ENCODE measurements at regions not wholly inside any gene's neighbourhood (a gene's known extent, or its start where the extent isn't known, plus 50 kb on each side); places are given as distances from the start of the nearest gene placed in this dataset.

- DNase-seq, result no peak
These were observed 572.5 kb downstream of the LIG4 start for GRCh38 chr13:107642831-107643230.

DNA sequence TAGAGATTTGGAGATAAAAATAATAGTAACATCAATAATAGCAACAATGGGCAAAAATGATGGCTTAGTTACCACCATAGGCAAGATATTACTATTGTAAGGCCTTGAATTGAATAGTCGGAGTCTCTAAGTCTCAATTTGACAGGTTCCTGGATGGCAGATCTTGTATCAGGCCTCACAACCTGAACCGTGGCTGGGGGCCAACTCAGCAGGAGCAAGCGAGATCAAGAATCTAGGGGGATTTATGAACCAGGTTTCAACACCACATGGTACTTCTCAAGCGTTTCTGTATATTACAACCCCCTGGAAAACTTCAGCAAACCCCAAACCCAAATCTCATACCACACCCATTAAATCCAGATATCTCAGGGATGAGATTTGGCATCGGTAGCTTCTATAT is 573.8 kb downstream of the LIG4 start:
- DNase-seq, result no peak

- no peak for DNase-seq
These were observed 589.7 kb downstream of the LIG4 start for GRCh38 chr13:107625648-107626047.

GRCh38 chr13:107617527-107617926 is 597.8 kb downstream of the LIG4 start:
- DNase-seq, result no peak

GRCh38 chr13:107612376-107612775 is 603.0 kb downstream of the LIG4 start:
- DNase-seq, result no peak

DNA sequence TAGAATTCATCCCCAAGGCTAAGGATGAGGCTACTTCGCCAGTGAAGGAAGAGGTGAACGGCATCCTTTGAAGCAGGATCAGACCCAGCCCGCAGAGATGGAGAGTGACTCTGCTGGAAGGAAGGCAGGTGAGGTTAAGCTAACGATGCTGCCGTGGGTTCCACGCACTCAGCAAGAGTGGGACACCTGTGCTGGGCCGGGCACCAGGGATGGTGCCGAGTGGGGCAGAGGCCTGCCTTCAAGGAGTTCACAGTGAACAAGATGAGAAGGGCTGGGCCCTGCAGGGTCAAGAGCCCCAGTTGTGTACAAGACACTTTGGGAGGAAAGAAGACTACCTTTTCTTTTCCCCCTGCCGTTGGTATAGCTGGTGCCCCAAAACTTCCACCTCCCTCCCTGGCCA is 606.6 kb downstream of the LIG4 start:
- DNase-seq, result no peak

DNA sequence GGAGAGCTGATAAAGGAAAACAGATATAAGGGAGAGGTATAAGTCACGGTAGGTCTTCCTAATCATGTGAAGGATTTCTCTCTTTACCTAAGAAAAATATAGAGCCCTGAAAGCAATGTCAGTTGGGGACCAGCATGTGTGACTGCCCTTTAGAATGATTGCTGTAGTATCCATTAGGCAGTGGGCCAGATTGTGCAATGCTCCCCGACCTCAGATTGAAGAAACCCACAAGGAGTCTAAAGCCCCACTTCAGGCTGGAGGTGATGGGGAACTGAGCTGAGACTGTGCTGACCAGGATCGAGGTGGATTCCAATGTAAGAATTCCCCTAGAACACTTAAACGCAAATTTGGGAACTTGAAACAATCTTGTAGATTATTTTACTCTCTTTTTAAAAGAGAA is 614.4 kb downstream of the LIG4 start:
- DNase-seq, result no peak

DNA sequence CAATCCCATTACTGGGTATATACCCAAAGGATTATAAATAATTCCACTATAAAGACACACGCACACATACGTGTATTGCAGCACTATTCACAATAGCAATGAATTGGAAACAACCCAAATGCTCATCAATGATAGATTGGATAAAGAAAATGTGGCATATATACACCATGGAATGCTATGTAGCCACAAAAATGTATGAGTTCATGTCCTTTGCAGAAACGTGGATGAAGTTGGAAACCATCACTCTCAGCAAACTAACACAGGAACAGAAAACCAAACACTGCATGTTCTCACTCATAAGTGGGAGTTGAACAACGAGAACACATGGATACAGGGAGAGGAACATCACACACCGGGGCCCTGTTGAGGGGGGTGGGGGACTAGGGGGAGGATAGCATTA is 619.0 kb downstream of the LIG4 start:
- DNase-seq, result peak; percentile 28

DNA sequence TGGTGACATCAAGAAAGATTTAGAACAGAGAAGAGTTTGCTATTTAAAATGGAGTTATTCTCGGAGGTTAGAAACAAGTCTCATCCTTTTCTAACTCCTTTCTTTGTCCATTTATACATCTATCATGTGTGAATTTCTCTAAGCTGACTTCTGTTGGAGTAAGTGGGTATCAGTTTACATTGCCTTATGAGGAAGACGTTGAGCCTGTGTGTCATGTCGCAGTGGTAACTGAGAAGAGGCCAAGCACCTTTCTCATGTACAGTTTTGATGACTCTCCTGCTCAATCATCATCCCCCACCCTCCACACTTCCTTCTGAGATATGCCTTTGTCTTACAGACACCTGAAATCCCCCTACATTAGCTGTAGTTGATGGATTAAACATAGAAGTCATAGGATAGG is 624.8 kb downstream of the LIG4 start:
- peak; percentile 85 for DNase-seq

DNA sequence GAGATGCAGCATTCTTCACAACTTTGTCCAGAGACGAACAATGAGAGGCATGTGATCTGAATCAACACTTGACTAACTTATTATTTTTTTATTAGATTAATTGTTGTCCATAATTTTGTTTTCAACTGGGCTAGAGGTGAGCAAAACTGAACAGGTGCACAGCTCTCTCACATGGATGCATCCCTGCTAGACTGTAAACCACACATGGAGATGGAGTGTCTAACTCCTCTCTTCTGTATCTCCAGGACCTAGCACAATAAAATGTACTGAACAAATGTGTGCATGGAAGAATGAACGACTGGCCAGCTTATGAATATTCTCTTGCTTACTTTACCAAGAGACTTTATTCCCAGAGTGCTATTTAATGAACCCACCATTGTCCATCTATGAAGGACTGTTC is 627.7 kb downstream of the LIG4 start:
- no peak for DNase-seq

DNA sequence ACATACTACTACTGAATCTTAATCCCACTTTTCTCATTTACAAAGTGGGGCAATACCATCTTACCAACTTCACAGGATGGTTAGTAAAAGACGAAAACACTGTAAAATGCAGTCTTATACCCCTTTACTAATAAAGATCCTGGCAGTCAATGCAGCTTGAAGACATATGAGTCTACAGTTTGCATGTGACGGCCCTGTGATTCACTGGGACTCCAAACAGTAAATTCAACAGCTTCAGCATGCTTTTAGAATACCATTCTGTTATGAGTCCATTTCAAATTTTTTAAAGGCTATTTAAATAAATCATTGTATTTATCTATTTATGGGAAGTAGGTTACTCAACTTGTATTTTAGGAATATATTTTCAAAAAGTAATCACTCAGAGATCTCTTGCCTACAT is 629.1 kb downstream of the LIG4 start:
- peak; percentile 94 for DNase-seq

DNA sequence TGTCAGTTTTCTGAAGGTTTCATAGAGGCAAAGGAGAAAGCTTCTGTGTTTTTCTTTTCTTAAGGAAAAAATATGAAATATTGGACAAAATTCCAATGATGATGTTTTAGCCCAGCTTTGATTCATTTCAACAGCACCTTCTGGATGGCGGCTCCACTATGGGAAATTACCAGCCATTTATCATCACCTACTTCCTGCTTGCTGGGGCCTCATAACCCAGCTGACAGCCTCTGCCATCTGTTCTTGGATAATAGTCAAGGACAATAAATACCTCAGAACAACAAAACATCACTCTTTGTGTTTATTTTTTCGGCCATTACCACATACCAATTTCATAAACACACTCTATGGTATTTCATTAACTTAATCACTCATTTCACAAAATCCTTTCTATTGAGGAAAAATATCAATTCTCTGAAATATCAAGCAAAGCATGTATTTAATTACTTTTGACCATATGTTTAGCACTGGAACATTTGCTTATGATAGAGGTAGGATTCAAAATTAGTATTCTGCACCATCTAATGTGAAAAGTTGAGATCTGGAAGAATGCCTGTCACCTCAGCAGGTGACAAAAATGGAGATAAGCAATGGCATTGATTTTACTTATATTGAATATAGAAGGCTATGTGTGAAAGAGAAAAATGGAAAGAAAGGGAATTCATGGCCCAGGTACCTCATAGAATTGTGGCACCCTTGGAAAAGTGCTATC is 629.7 kb downstream of the LIG4 start:
- peak; percentile 86 for DNase-seq

DNA sequence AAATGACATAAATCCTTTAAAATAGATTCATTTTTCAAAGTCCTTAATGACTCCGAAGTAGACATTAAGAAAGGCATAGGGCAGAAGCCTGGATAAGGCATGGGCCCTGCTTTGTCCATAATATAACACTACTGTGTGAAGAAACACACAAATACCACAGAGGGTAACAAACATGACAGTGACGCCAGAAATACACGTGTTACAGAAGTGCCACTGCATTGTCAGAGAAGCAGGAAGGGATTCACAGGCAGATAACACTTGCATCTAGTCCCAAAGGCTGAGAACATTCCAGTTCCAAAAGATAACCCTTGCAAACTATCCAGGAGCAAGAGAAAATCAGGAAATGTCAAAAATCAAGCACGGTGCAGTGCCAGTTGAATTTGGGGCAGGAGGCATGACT is 633.2 kb downstream of the LIG4 start:
- no peak for DNase-seq

GRCh38 chr13:107580741-107581412 is 634.5 kb downstream of the LIG4 start:
- DNase-seq, result no peak

- peak; percentile 69 for DNase-seq
These were observed 638.9 kb downstream of the LIG4 start for GRCh38 chr13:107576430-107576829.

- DNase-seq, result no peak
These were observed 640.7 kb downstream of the LIG4 start for GRCh38 chr13:107574517-107575210.

DNA sequence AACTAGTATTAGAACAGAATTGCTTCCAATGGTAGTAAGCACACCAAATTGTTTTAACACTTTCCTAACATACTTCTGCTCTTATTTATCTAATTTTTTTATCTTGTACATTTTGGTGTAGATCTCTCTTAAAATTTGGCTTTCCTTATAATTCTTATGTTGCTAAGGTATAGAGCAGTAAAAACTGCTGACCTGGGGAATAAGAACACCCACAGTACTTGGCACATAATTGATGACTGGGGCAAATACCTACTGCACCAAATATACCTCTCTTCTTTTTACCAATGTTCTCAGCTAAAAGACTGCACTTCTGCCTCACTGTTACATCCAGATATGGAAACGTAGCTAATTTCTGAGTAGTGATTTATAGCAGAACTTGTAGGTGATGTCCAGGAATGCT is 642.2 kb downstream of the LIG4 start:
- no peak for DNase-seq

GRCh38 chr13:107572156-107572555 is 643.2 kb downstream of the LIG4 start:
- no peak for DNase-seq

DNA sequence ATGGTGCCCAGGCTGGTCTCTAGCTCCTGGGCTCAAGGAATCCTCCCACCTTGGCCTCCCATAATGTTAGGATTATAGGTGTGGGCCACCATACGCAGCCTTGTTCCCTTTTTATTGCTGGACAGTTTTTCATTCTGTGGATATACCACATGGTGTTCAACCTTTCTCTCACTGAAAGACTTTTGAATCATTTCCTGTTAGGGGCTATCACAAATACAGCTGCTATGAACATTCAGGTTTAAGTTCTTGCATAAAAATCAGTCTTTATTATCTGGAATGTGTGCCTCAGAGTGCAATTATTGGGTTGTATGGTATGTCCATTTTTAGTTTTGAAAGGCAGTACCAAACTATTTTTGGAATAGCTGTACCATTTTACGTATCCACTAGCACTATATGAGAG is 647.2 kb downstream of the LIG4 start:
- peak; percentile 61 for DNase-seq

- DNase-seq, result no peak
These were observed 652.0 kb downstream of the LIG4 start for GRCh38 chr13:107563099-107563925.

DNA sequence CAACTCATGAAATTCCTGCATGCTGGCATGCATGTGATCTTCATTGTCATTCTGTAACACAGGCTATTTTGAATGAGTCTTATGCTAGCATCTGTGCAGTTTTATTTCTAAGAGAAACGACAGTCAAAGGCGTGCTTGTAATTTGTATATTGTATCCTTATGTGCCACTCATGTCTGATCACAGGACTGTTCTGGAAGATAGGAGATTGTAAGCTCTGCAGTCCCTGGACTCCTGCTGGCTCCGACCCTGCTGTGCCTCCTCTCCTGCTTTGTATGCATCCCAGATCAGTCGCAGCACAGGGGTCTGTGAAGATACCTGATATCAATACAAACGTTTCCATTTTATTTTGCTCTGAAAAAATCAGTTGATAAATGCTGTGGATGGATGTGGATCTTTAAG is 653.1 kb downstream of the LIG4 start:
- no peak for DNase-seq

- no peak for DNase-seq
These were observed 660.9 kb downstream of the LIG4 start for GRCh38 chr13:107554460-107554859.

DNA sequence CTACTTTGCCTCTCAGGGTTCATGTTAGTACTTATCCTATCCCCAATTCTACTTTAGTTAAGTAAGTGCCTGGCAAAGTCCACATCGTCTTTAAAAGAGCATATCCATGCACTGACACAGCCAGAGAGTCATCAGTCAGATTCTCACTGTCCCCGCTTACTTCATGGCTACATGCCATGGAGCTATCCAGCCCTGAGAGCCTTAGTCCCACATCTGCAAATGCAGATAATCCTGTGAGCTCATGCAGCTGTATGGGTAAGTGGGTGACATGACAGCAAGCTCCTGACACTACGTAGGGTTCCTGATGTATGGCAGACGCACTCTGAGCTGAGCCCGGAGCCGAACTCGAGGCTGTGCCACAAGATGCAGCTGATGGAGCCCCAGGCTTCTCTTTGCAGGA is 661.5 kb downstream of the LIG4 start:
- peak; percentile 19 for DNase-seq
